RWPE1 (cell line): ENCODE measurements at regions not wholly inside any gene's neighbourhood (a gene's known extent, or its start where the extent isn't known, plus 50 kb on each side); places are given as distances from the start of the nearest gene placed in this dataset.

Experiments used
- CTCF ChIA-PET: fragments of 350-600 bp; sonication (Branson Sonifier 250); formaldehyde crosslinking; extraction: SDS; loops from one replicate; lab custom pipeline; 2021; lab: Yijun Ruan, JAX
- POLR2A ChIA-PET: fragments of 400-600 bp; formaldehyde crosslinking; extraction: SDS; loops from one replicate; lab custom pipeline; 2020; ENCODE audit warnings: antibody characterized with exemption; ENCODE audit not compliant: low non-redundant PET; lab: Yijun Ruan, JAX
- DNase-seq: peaks from one replicate; pipeline ENCODE4 v3.0.0; 2012; ENCODE audit warnings: low spot score
- H3K27ac ChIP-seq: fragments of 450-650 bp; 2 replicates; pipeline ENCODE4 v1.5.1; 2017
- TF ChIP-seq, protein P1 (sequence below): fragments of 450-650 bp; conservative IDR thresholded peaks from 2 replicates; pipeline ENCODE4 v1.5.1; 2017; ENCODE audit warnings: low read depth, mild to moderate bottlenecking

DNA sequence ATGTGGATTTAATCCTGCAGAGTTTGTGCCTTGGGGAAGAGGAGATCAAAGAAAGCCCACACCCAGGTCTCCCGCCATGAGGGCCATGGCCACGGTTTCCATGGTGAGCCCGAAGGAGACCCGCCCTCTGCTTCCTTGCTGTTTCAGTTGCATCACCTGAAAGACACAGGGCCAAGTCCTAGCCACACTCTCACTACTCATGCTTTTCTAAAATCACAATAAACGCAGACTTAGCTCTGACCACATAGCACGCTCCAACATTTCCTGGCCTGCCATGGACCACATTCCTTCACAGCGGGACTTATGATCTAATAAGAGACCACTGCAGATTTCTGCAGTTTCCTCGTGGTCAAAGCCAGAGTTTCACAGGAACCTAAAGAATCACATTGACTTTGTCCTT lies 426.0 kb upstream of the NR3C2 start:
- TF ChIP-seq, protein P1, sequence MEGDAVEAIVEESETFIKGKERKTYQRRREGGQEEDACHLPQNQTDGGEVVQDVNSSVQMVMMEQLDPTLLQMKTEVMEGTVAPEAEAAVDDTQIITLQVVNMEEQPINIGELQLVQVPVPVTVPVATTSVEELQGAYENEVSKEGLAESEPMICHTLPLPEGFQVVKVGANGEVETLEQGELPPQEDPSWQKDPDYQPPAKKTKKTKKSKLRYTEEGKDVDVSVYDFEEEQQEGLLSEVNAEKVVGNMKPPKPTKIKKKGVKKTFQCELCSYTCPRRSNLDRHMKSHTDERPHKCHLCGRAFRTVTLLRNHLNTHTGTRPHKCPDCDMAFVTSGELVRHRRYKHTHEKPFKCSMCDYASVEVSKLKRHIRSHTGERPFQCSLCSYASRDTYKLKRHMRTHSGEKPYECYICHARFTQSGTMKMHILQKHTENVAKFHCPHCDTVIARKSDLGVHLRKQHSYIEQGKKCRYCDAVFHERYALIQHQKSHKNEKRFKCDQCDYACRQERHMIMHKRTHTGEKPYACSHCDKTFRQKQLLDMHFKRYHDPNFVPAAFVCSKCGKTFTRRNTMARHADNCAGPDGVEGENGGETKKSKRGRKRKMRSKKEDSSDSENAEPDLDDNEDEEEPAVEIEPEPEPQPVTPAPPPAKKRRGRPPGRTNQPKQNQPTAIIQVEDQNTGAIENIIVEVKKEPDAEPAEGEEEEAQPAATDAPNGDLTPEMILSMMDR: no peak
- no peak for DNase-seq
- ChIA-PET CTCF (no interaction called here), POLR2A (no interaction called here)
- no peak overlapping the region for H3K27ac ChIP-seq

DNA sequence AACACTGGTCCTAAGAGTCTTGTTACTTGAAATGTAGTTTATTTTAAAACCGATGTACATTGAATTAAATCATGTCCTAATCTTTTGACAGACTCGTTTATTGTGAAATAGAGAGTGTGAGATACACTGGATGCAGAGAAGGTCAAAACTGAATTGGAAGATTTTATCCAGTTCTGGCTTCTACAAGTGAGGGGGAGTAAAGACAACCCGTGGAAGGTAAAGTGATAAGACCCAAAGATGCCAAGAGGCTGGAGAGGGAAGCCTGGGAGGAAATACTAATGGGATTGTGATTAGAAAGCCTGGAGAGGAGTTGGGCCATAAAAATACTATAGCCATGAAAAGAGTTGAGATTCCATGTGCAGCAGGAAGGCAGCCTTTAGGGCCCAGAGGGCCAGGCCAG lies 424.5 kb upstream of the NR3C2 start:
- TF ChIP-seq, protein P1: no peak

DNA sequence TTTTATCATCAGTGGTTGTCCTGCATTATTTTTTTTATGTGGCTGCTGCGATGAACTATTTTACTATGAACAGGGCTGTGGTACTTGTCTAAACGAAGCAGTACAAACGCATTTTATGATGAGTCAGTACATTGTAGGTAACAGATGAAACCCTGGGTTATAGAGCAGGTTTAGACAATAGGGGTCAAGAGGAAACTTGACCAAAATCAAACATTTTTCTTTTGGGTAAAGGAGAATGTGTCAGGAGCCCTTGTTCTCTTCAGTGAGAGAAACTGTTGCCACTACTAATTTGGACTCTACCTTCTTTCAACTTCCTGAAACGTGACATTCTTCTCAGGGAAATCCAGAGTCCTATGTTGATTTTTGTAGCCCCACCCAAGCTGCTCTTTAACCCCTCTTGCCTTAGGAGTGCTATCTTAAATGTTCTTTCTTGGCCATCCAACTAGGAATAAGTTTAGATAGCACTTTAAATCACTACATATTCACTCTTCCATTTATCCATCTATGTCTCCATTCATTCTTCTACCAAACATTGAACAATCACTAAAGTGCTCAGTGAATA lies 415.8 kb upstream of the NR3C2 start:
- no peak for DNase-seq
- TF ChIP-seq, protein P1: no peak
- H3K27ac ChIP-seq: no peak overlapping the region
- ChIA-PET POLR2A (no interaction called here), CTCF (no interaction called here)

More for the DNA sequence above, 424.5 kb upstream of the NR3C2 start:
- no peak overlapping the region for H3K27ac ChIP-seq
- POLR2A ChIA-PET: no interaction called here
- CTCF ChIA-PET: no interaction called here
- no peak for DNase-seq

DNA sequence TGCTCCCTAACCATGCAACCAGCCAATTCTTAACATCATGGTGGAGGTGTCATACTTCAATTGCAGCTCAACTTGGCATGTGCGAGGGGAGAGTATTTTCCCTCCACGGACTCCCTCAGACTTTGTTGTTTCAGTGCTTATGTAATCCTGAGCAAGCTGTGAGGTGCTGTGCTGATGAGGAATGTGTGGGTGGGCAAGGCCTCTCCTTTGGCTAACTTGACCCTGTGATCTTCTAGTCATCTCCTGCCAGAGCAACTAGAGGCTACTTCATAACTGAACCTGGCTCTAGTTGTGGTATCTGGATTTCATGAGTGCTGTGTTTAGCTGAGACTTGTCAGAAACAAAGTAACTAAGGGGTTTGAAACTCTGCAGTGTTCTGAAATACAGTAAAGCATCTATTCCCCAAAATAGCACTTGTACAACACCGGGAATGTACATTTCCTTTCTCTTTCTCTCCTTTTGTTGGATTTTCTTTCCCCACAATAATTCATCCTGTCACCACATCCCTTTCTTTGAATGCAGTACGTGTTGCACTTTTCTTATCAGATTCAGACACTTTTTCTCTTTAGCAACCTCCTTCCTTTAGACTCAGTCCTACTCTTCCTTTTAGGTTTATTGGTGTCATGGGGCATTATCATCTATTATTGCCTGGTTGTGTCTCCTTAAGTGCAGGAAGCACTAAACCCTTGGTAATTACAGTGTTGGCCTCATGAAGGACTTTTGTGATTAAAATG lies 415.2 kb upstream of the NR3C2 start:
- POLR2A ChIA-PET: no interaction called here
- TF ChIP-seq, protein P1: no peak
- no peak overlapping the region for H3K27ac ChIP-seq
- no peak for DNase-seq
- CTCF ChIA-PET: no interaction called here

DNA sequence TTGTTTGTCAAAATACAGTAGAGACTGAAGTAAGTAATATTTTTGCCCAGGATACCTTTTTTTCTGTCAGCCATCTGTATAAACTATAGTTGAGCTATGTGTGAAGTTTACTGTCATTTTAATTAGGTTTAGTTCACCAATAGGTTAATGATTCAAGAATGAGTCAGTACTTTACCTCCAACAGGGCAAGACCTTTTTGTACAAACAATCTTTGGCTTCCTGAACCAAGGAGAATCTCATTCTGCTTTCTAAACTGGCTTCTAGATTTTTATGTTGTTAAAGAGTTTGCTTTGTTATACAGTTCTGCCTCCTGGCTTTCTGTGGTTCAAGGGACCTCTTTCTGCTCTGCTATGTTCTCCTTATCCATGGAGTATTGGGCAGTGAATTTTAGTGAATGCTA lies 412.0 kb upstream of the NR3C2 start:
- ChIA-PET CTCF (no interaction called here), POLR2A (no interaction called here)
- no peak overlapping the region for H3K27ac ChIP-seq
- TF ChIP-seq, protein P1: no peak
- no peak for DNase-seq

DNA sequence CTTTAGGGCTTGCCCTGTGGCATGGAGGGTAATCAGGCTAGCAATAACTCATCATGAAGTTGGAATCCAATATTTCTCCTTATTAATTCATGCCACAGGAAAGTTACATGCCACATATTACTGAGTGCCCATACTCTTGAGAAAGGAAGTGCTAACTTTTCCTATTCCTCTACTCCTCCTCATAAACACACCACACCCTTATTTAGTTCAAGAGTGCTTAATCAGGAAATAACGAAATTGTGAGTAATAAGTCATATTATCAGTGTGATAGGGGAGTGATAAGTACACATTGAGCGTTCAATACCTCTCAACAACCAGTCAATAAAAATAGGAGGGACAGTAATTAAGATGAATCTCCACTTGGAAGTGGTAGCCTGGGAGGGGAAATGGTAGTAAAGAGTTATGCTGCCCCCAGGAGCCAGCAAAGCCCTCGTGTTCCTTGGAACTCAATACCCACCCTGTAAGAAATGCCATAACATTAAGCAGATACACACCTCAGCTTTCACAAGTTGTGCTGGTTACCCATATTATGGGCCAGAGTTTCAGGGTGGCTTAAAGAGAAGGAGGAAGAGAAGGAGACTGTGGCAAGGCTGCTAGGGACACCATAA lies 410.0 kb upstream of the NR3C2 start:
- no peak overlapping the region for H3K27ac ChIP-seq
- ChIA-PET CTCF (no interaction called here), POLR2A (no interaction called here)
- DNase-seq: no peak
- TF ChIP-seq, protein P1: no peak
